ENCODE measurements at regions not wholly inside any gene's neighbourhood (a gene's known extent, or its start where the extent isn't known, plus 50 kb on each side); places are given as distances from the start of the nearest gene placed in this dataset.

- Mint-ChIP-seq H3K27me3 (ENCODE audit: unreplicated experiment) (no peaks in the 10 kb centered on the region), H3K36me3 (ENCODE audit: unreplicated experiment) (peaks cover 4% of the 10 kb centered on the region), H3K9me3 (ENCODE audit: unreplicated experiment) (no peaks in the 10 kb centered on the region), H3K4me1 (ENCODE audit: low read depth, unreplicated experiment) (no peaks in the 10 kb centered on the region), H3K27ac (ENCODE audit: unreplicated experiment) (no peak overlapping the region), H3K4me3 (ENCODE audit: unreplicated experiment) (no peak overlapping the region)
- TF ChIP-seq CTCF (IDR thresholded peaks at IDR 0.05; ENCODE audit: partially characterized antibody, unreplicated experiment): no peak
- DNase-seq: no peak
Measured at GRCh38 chr6:14742680-14743079, 503.2 kb upstream of the JARID2 start.

GRCh38 chr6:14743144-14743473 lies 502.8 kb upstream of the JARID2 start:
- TF ChIP-seq CTCF (IDR thresholded peaks at IDR 0.05; ENCODE audit: partially characterized antibody, unreplicated experiment): no peak
- DNase-seq: no peak
- Mint-ChIP-seq H3K9me3 (ENCODE audit: unreplicated experiment) (peaks cover under 1% of the 10 kb centered on the region), H3K27ac (ENCODE audit: unreplicated experiment) (no peak overlapping the region), H3K27me3 (ENCODE audit: unreplicated experiment) (no peaks in the 10 kb centered on the region), H3K36me3 (ENCODE audit: unreplicated experiment) (peaks cover 4% of the 10 kb centered on the region), H3K4me3 (ENCODE audit: unreplicated experiment) (no peak overlapping the region), H3K4me1 (ENCODE audit: low read depth, unreplicated experiment) (no peaks in the 10 kb centered on the region)

- Mint-ChIP-seq H3K4me3 (ENCODE audit: unreplicated experiment) (no peak overlapping the region), H3K36me3 (ENCODE audit: unreplicated experiment) (peaks cover 4% of the 10 kb centered on the region), H3K27ac (ENCODE audit: unreplicated experiment) (no peak overlapping the region), H3K4me1 (ENCODE audit: low read depth, unreplicated experiment) (no peaks in the 10 kb centered on the region), H3K9me3 (ENCODE audit: unreplicated experiment) (peaks cover 1% of the 10 kb centered on the region), H3K27me3 (ENCODE audit: unreplicated experiment) (no peaks in the 10 kb centered on the region)
- no peak for TF ChIP-seq CTCF (IDR thresholded peaks at IDR 0.05; ENCODE audit: partially characterized antibody, unreplicated experiment)
- DNase-seq: no peak
Measured at GRCh38 chr6:14743474-14744211, 502.2 kb upstream of the JARID2 start.

GRCh38 chr6:14744212-14744556 lies 501.7 kb upstream of the JARID2 start:
- no peak overlapping the region for H3K27ac Mint-ChIP-seq (ENCODE audit: unreplicated experiment)
- TF ChIP-seq CTCF (IDR thresholded peaks at IDR 0.05; ENCODE audit: partially characterized antibody, unreplicated experiment): no peak

GRCh38 chr6:14746139-14746837 lies 499.6 kb upstream of the JARID2 start:
- Mint-ChIP-seq H3K36me3 (ENCODE audit: unreplicated experiment) (no peaks in the 10 kb centered on the region), H3K27me3 (ENCODE audit: unreplicated experiment) (no peaks in the 10 kb centered on the region), H3K9me3 (ENCODE audit: unreplicated experiment) (peaks cover 1% of the 10 kb centered on the region), H3K27ac (ENCODE audit: unreplicated experiment) (no peak overlapping the region), H3K4me1 (ENCODE audit: low read depth, unreplicated experiment) (no peaks in the 10 kb centered on the region), H3K4me3 (ENCODE audit: unreplicated experiment) (no peak overlapping the region)
- no peak for TF ChIP-seq CTCF (IDR thresholded peaks at IDR 0.05; ENCODE audit: partially characterized antibody, unreplicated experiment)
- no peak for DNase-seq

More at GRCh38 chr6:14744212-14744556, 501.7 kb upstream of the JARID2 start:
- Mint-ChIP-seq H3K27me3 (ENCODE audit: unreplicated experiment) (no peaks in the 10 kb centered on the region), H3K4me1 (ENCODE audit: low read depth, unreplicated experiment) (no peaks in the 10 kb centered on the region), H3K9me3 (ENCODE audit: unreplicated experiment) (peaks cover 1% of the 10 kb centered on the region), H3K36me3 (ENCODE audit: unreplicated experiment) (peaks cover 4% of the 10 kb centered on the region), H3K4me3 (ENCODE audit: unreplicated experiment) (no peak overlapping the region)
- DNase-seq: no peak

All from glutamatergic neuron (in vitro differentiated cells).